Lung (tissue), 11 donors: ENCODE measurements at regions not wholly inside any gene's neighbourhood (a gene's known extent, or its start where the extent isn't known, plus 50 kb on each side); places are given as distances from the start of the nearest gene placed in this dataset.

Source experiments
- ATAC-seq: fragments of 200-7000 bp; cut with Tn5 transposase; one replicate; pipeline ENCODE4 v1.9.1; 2020; ENCODE audit warnings: moderate number of reproducible peaks; ENCODE audit not compliant: insufficient read depth, low FRiP score
- DNase-seq, 3 donors: peaks; one replicate each; pipeline ENCODE4 v3.0.0-alpha.2; 2013 to 2017
- H3K27ac ChIP-seq, 2 donors: one replicate each; pipeline ENCODE4 v1.5.1; 2013; ENCODE audit warnings: mild to moderate bottlenecking in 2 of 2, moderate library complexity in 2 of 2, control low read depth in 1 of 2, inconsistent platforms in 1 of 2, low read depth in 1 of 2, low read length in 1 of 2
- H3K27me3 ChIP-seq, 3 donors: one replicate each; pipeline ENCODE4 v1.5.1; 2013; ENCODE audit warnings: low read length in 2 of 3; ENCODE audit not compliant: control insufficient read depth in 3 of 3, insufficient read depth in 3 of 3
- H3K36me3 ChIP-seq, 4 donors: one replicate each; pipeline ENCODE4 v1.5.1; 2013; ENCODE audit warnings: low read length in 4 of 4, mild to moderate bottlenecking in 1 of 4, moderate library complexity in 1 of 4; ENCODE audit not compliant: control insufficient read depth in 4 of 4, insufficient read depth in 4 of 4
- H3K4me1 ChIP-seq, 5 donors: one replicate each; pipeline ENCODE4 v1.5.1; 2013; ENCODE audit warnings: low read length in 5 of 5, mild to moderate bottlenecking in 2 of 5, moderate library complexity in 1 of 5; ENCODE audit not compliant: control insufficient read depth in 5 of 5, insufficient read depth in 5 of 5
- H3K4me3 ChIP-seq: one replicate; pipeline ENCODE4 v1.5.1; 2013; ENCODE audit warnings: mild to moderate bottlenecking, control low read depth, moderate library complexity
- H3K9ac ChIP-seq, 2 donors: one replicate each; pipeline ENCODE4 v1.5.1; 2013; ENCODE audit warnings: low read length in 2 of 2, control low read depth in 1 of 2; ENCODE audit not compliant: insufficient read depth in 1 of 2
- H3K9me3 ChIP-seq, 4 donors: one replicate each; pipeline ENCODE4 v1.5.1; 2013; ENCODE audit warnings: low read length in 3 of 4, mild to moderate bottlenecking in 1 of 4, moderate library complexity in 1 of 4; ENCODE audit not compliant: control insufficient read depth in 4 of 4, insufficient read depth in 3 of 4
- WGBS, 2 donors: extraction: QIAGEN DNeasy Blood & Tissue Kit; methylation state at CpG; one replicate each; pipeline ENCODE4 v1.1.7; 2013; 5-methylcytosine and 5-hydroxymethylcytosine counted together
- TF ChIP-seq, protein P1 (sequence below): IDR thresholded peaks from 2 replicates; pipeline ENCODE4 v1.5.1; 2012; ENCODE audit warnings: mild to moderate bottlenecking; ENCODE audit errors: control extremely low read depth, extremely low read depth
- donor health status: control.
- donor health status: control.
- donor health status: Bipolar disorder and iron deficiency.
- donor health status: healthy.
- donor health status: DM: yes; HTN: yes; CAD: no.

- Histone ChIP-seq H3K4me1 (peaks cover 0 to 9% (median 8%) of the 10 kb centered on the region in 5 donors), H3K9me3 (no peaks in the 10 kb centered on the region), H3K9ac (no peak overlapping the region), H3K4me3 (no peak overlapping the region), H3K36me3 (no peaks in the 10 kb centered on the region), H3K27ac (no peak overlapping the region), H3K27me3 (no peaks in the 10 kb centered on the region)
- no peak for ATAC-seq
- WGBS, 2 donors, result 97 to 100% methylated on average over 1 of the region's 1 CpG
- no peak for DNase-seq
- TF ChIP-seq, protein P1, sequence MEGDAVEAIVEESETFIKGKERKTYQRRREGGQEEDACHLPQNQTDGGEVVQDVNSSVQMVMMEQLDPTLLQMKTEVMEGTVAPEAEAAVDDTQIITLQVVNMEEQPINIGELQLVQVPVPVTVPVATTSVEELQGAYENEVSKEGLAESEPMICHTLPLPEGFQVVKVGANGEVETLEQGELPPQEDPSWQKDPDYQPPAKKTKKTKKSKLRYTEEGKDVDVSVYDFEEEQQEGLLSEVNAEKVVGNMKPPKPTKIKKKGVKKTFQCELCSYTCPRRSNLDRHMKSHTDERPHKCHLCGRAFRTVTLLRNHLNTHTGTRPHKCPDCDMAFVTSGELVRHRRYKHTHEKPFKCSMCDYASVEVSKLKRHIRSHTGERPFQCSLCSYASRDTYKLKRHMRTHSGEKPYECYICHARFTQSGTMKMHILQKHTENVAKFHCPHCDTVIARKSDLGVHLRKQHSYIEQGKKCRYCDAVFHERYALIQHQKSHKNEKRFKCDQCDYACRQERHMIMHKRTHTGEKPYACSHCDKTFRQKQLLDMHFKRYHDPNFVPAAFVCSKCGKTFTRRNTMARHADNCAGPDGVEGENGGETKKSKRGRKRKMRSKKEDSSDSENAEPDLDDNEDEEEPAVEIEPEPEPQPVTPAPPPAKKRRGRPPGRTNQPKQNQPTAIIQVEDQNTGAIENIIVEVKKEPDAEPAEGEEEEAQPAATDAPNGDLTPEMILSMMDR, result no peak
Measured at GRCh38 chr1:60918867-60919266, 163.5 kb upstream of the NFIA start.

DNA sequence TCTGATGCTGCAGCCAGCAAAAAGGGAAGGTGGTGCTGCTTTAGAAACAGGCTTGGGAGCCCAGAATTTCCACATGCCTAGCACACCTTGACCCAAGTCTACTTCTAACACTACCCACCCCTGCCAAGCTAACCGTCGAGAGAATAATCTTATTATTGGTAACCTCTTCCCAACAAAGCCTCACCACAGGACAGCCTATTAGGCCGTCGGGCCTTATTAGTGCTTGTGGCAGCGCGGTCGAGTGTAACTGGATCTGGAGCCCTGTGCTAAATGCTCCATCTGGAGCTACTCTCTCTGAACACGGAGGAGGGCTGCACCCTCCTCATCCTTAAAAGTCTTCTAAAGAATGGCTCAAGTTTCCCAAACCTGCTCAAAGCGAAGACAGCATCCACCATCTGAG is 165.5 kb upstream of the NFIA start:
- DNase-seq (no peak), ATAC-seq (no peak)
- H3K36me3 ChIP-seq, result no peaks in the 10 kb centered on the region
- TF ChIP-seq, protein P1, result no peak
- H3K4me1 ChIP-seq, result peaks cover 0 to 7% (median 4%) of the 10 kb centered on the region in 5 donors
- H3K4me3 ChIP-seq, result no peak overlapping the region
- no peaks in the 10 kb centered on the region for H3K27me3 ChIP-seq
- H3K27ac ChIP-seq, result no peak overlapping the region
- no peaks in the 10 kb centered on the region for H3K9me3 ChIP-seq
- WGBS, 2 donors, result 92 to 98% methylated on average over 9 of the region's 9 CpGs
- no peak overlapping the region for H3K9ac ChIP-seq

GRCh38 chr1:60916199-60916598 is 166.2 kb upstream of the NFIA start:
- DNase-seq (no peak), ATAC-seq (no peak)
- H3K27me3 ChIP-seq, result no peaks in the 10 kb centered on the region
- H3K27ac ChIP-seq, result no peak overlapping the region
- H3K4me1 ChIP-seq, result peaks cover 0 to 14% (median 5%) of the 10 kb centered on the region in 5 donors
- H3K9me3 ChIP-seq, result no peaks in the 10 kb centered on the region
- TF ChIP-seq, protein P1, result no peak
- H3K9ac ChIP-seq, result no peak overlapping the region
- H3K4me3 ChIP-seq, result no peak overlapping the region
- no peaks in the 10 kb centered on the region for H3K36me3 ChIP-seq

DNA sequence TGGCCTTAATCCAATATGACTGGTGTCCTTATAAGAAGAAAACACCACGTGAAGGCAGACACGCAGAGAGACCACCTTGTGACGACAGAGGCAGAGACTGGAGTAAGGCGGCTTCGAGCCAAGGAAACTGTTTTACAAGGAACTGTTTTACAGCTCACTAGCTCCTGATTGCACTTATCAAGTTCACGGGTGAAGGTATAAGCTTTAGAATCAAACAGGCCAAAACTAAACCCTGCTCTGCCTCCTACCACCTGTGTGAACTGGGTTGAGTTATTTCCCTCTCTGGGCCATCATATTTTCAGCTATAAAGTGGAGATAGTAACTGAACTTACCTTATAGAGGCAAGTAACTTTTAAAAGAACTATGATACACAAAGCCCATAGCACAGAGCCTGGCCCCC is 166.9 kb upstream of the NFIA start:
- Histone ChIP-seq H3K9me3 (no peaks in the 10 kb centered on the region), H3K4me3 (no peak overlapping the region), H3K36me3 (no peaks in the 10 kb centered on the region), H3K27ac (no peak overlapping the region), H3K4me1 (peaks cover 0 to 15% (median 5%) of the 10 kb centered on the region in 5 donors), H3K27me3 (no peaks in the 10 kb centered on the region), H3K9ac (no peak overlapping the region)
- no peak for DNase-seq
- ATAC-seq, result no peak
- WGBS, 2 donors, result 93 to 97% methylated on average over 6 of the region's 6 CpGs
- TF ChIP-seq, protein P1, result no peak
